NCI-H2029 (cell line): ENCODE measurements at regions not wholly inside any gene's neighbourhood (a gene's known extent, or its start where the extent isn't known, plus 50 kb on each side); places are given as distances from the start of the nearest gene placed in this dataset.
A peak's percentile ranks its signal among the peaks of the same experiment; 100 is the strongest.

Source experiments
- DNase-seq: peaks from one replicate; lab custom pipeline; 2025; lab: John Stamatoyannopoulos, UW

GRCh38 chr14:51398898-51399297 lies 158.9 kb downstream of the TMX1 start:
- no peak for DNase-seq

GRCh38 chr14:51400139-51400538 lies 160.1 kb downstream of the TMX1 start:
- no peak for DNase-seq

GRCh38 chr14:51401272-51401671 lies 161.2 kb downstream of the TMX1 start:
- no peak for DNase-seq

GRCh38 chr14:51401756-51402155 lies 161.7 kb downstream of the TMX1 start:
- no peak for DNase-seq

- no peak for DNase-seq
These were observed 170.8 kb downstream of the TMX1 start for GRCh38 chr14:51410897-51411296.

GRCh38 chr14:51419685-51420084 lies 179.6 kb downstream of the TMX1 start:
- peak; percentile 40 for DNase-seq

GRCh38 chr14:51422704-51423103 lies 182.7 kb downstream of the TMX1 start:
- DNase-seq, result no peak

GRCh38 chr14:51424041-51424440 lies 184.0 kb downstream of the TMX1 start:
- no peak for DNase-seq

- DNase-seq, result no peak
These were observed 184.7 kb downstream of the TMX1 start for GRCh38 chr14:51424561-51425251.

- DNase-seq, result no peak
These were observed 188.9 kb downstream of the TMX1 start for GRCh38 chr14:51428981-51429380.

- DNase-seq, result no peak
These were observed 190.0 kb downstream of the TMX1 start for GRCh38 chr14:51430079-51430478.

- DNase-seq, result no peak
These were observed 190.6 kb downstream of the TMX1 start for GRCh38 chr14:51430633-51431032.

GRCh38 chr14:51431033-51431709 lies 191.1 kb downstream of the TMX1 start:
- no peak for DNase-seq

GRCh38 chr14:51431741-51432140 lies 191.7 kb downstream of the TMX1 start:
- DNase-seq, result no peak

- DNase-seq, result no peak
These were observed 192.4 kb downstream of the TMX1 start for GRCh38 chr14:51432302-51432948.

GRCh38 chr14:51436630-51437029 lies 196.6 kb downstream of the TMX1 start:
- no peak for DNase-seq

- no peak for DNase-seq
These were observed 199.8 kb downstream of the TMX1 start for GRCh38 chr14:51439896-51440295.

- no peak for DNase-seq
These were observed 201.0 kb downstream of the TMX1 start for GRCh38 chr14:51441001-51441400.

GRCh38 chr14:51442513-51443175 lies 202.6 kb downstream of the TMX1 start:
- no peak for DNase-seq

- no peak for DNase-seq
These were observed 203.4 kb downstream of the TMX1 start for GRCh38 chr14:51443195-51444018.

- DNase-seq, result no peak
These were observed 204.4 kb downstream of the TMX1 start for GRCh38 chr14:51444353-51445000.
